Esophagus muscularis mucosa (tissue), 4 donors: ENCODE measurements at regions not wholly inside any gene's neighbourhood (a gene's known extent, or its start where the extent isn't known, plus 50 kb on each side); places are given as distances from the start of the nearest gene placed in this dataset.
"Not testable (repeated sequence)": the region's sequence is repeated elsewhere in the genome, so short reads cannot be mapped to it uniquely, and the experiment has no call there.

Experiments
- DNase-seq: peaks from one replicate; pipeline ENCODE4 v3.0.0-alpha.2; 2017; ENCODE audit errors: extremely low spot score
- H3K27ac ChIP-seq, 4 donors: fragments of 200-600 bp; sonication (generic); replicated peaks in 1 of 4; 1 replicate in 3 of 4; 2 replicates in 1 of 4; pipeline ENCODE4 v1.5.1; 2016 to 2019; ENCODE audit warnings: mild to moderate bottlenecking in 1 of 4
- H3K27me3 ChIP-seq, 4 donors: fragments of 200-600 bp; sonication (generic); one replicate each; pipeline versions ENCODE4 v1.5.1 to v1.6.0; 2016 to 2019
- H3K36me3 ChIP-seq, 4 donors: fragments of 200-600 bp; sonication (generic); one replicate each; pipeline ENCODE4 v1.5.1; 2016 to 2019
- H3K4me1 ChIP-seq, 4 donors: fragments of 200-600 bp; sonication (generic); one replicate each; pipeline ENCODE4 v1.5.1; 2016 to 2019
- H3K4me3 ChIP-seq, 4 donors: fragments of 200-600 bp; sonication (generic); 1 replicate in 2 of 4; 2 replicates in 2 of 4; pipeline ENCODE4 v1.5.1; 2016 to 2019; ENCODE audit warnings: mild to moderate bottlenecking in 4 of 4, moderate library complexity in 1 of 4
- H3K9me3 ChIP-seq, 4 donors: fragments of 200-600 bp; sonication (generic); 1 replicate in 3 of 4; 2 replicates in 1 of 4; pipeline ENCODE4 v1.5.1; 2016 to 2019
- EP300 ChIP-seq: sonication (generic); formaldehyde crosslinking; IDR thresholded peaks from one replicate; pipeline ENCODE4 v1.6.1; 2017; ENCODE audit warnings: antibody characterized with exemption
- POLR2A ChIP-seq: fragments of 450-650 bp; IDR thresholded peaks from one replicate; pipeline ENCODE4 v1.6.1; 2017; ENCODE audit warnings: antibody characterized with exemption, moderate library complexity, mild to moderate bottlenecking, low read depth
- POLR2AphosphoS5 ChIP-seq, 2 donors: sonication (generic); formaldehyde crosslinking; IDR thresholded peaks; one replicate each; pipeline ENCODE4 v1.6.1; 2017; ENCODE audit warnings: antibody characterized with exemption in 2 of 2
- WGBS: methylation state at CpG from one replicate; pipeline ENCODE4 v1.1.5; 2018; 5-methylcytosine and 5-hydroxymethylcytosine counted together
- intact Hi-C: fragments of 100-400 bp; cut with DNase I; formaldehyde crosslinking; loops from one replicate; pipeline ENCODE4 v1.15.1; 2023
- TF ChIP-seq, protein P1 (sequence below), 3 experiments: fragments of 200-600 bp in 2 of 3; fragments of 450-650 bp in 1 of 3; sonication (generic) in 2 of 3; IDR thresholded peaks; one replicate each; pipeline ENCODE4 v1.5.1; 2017 to 2019; ENCODE audit warnings: antibody characterized with exemption in 3 of 3, mild to moderate bottlenecking in 2 of 3, moderate library complexity in 1 of 3

GRCh38 chr13:42490676-42491075 lies 83.3 kb upstream of the TNFSF11 start:
- intact Hi-C loops, result no loop called here
- no peaks in the 10 kb centered on the region for H3K27me3 ChIP-seq
- H3K9me3 ChIP-seq, result no peaks in the 10 kb centered on the region
- TF ChIP-seq, protein P1, sequence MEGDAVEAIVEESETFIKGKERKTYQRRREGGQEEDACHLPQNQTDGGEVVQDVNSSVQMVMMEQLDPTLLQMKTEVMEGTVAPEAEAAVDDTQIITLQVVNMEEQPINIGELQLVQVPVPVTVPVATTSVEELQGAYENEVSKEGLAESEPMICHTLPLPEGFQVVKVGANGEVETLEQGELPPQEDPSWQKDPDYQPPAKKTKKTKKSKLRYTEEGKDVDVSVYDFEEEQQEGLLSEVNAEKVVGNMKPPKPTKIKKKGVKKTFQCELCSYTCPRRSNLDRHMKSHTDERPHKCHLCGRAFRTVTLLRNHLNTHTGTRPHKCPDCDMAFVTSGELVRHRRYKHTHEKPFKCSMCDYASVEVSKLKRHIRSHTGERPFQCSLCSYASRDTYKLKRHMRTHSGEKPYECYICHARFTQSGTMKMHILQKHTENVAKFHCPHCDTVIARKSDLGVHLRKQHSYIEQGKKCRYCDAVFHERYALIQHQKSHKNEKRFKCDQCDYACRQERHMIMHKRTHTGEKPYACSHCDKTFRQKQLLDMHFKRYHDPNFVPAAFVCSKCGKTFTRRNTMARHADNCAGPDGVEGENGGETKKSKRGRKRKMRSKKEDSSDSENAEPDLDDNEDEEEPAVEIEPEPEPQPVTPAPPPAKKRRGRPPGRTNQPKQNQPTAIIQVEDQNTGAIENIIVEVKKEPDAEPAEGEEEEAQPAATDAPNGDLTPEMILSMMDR (IDR thresholded peaks at IDR 0.05), result no peak
- TF ChIP-seq EP300, result no peak
- no peak for TF ChIP-seq POLR2A
- no peak for TF ChIP-seq POLR2AphosphoS5 (IDR thresholded peaks at IDR 0.05)
- no peak overlapping the region for H3K4me3 ChIP-seq
- no peaks in the 10 kb centered on the region for H3K36me3 ChIP-seq
- no peak overlapping the region for H3K27ac ChIP-seq
- DNase-seq, result no peak
- 86% methylated on average over 4 of the region's 5 CpGs for WGBS
- peaks cover 0 to 11% (median 8%) of the 10 kb centered on the region in 4 donors for H3K4me1 ChIP-seq

DNA sequence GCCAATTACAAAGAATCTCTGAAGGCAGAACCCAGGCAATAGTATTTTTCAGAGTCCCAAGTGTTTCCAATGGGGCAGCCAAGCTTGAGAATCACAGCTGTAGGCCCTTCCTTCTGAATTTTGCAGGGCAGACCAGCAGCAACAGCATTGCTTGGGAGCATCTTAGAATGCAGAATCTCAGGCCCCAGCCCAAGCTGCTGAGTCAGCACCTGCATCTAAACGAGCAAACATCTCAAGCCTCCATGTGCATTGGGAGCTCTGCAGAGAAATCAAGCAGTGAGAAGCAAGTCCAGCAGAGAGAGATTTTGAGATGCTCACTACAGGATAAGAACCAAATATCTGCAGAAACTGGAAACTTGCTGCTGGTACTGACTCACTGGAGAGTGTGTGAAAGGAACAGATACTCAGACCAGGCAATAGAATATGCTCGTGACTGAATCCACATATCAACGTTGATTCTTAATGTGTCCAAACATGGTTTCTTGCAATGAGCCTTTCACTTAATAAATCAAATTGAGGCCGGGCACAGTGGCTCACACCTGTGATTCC lies 81.5 kb upstream of the TNFSF11 start:
- WGBS, result 86% methylated on average over 4 of the region's 4 CpGs
- DNase-seq, result no peak
- intact Hi-C loops, result no loop called here
- no peak overlapping the region for H3K27ac ChIP-seq
- H3K27me3 ChIP-seq, result no peaks in the 10 kb centered on the region
- no peaks in the 10 kb centered on the region for H3K4me1 ChIP-seq
- TF ChIP-seq POLR2A (no peak), EP300 (no peak), POLR2AphosphoS5 (IDR thresholded peaks at IDR 0.05) (no peak)
- TF ChIP-seq, protein P1 (IDR thresholded peaks at IDR 0.05), result no peak
- H3K9me3 ChIP-seq, result no peaks in the 10 kb centered on the region
- no peaks in the 10 kb centered on the region for H3K36me3 ChIP-seq
- H3K4me3 ChIP-seq, result no peak overlapping the region

GRCh38 chr13:42494157-42494556 lies 79.8 kb upstream of the TNFSF11 start:
- TF ChIP-seq POLR2AphosphoS5 (IDR thresholded peaks at IDR 0.05), result no peak
- no peak for TF ChIP-seq POLR2A
- TF ChIP-seq, protein P1 (IDR thresholded peaks at IDR 0.05), result no peak
- TF ChIP-seq EP300, result no peak
- no peak overlapping the region for H3K4me3 ChIP-seq
- no peaks in the 10 kb centered on the region for H3K4me1 ChIP-seq
- DNase-seq, result no peak
- no peak overlapping the region for H3K27ac ChIP-seq
- no peaks in the 10 kb centered on the region for H3K9me3 ChIP-seq
- 69% methylated on average over 3 of the region's 3 CpGs for WGBS
- intact Hi-C loops, result no loop called here
- H3K27me3 ChIP-seq, result no peaks in the 10 kb centered on the region
- H3K36me3 ChIP-seq, result no peaks in the 10 kb centered on the region

DNA sequence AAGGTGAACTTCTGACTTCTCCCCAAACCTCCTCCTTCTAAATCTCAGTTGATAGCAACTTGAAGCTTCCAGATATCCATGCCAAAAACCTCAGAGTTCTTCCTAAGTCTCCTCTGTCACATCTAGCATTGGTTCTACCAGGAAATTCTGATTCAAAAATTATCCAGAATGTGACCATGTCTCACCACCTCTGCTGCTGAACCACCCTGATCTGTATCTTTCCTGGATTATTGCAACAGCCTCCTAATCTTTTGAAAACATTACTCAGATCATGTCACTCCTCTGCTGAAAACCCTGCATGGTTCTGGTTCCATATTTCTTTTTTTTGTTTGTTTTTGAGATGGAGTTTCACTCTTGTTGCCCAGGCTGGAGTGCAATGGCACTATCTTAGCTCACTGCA lies 78.7 kb upstream of the TNFSF11 start:
- no peak for DNase-seq
- TF ChIP-seq POLR2AphosphoS5 (IDR thresholded peaks at IDR 0.05), result no peak
- TF ChIP-seq POLR2A, result no peak
- TF ChIP-seq, protein P1 (IDR thresholded peaks at IDR 0.05), result no peak
- no peak for TF ChIP-seq EP300
- Histone ChIP-seq H3K4me3 (no peak overlapping the region), H3K27ac (no peak overlapping the region), H3K9me3 (no peaks in the 10 kb centered on the region), H3K36me3 (no peaks in the 10 kb centered on the region), H3K27me3 (no peaks in the 10 kb centered on the region), H3K4me1 (no peaks in the 10 kb centered on the region)
- intact Hi-C loops, result no loop called here

DNA sequence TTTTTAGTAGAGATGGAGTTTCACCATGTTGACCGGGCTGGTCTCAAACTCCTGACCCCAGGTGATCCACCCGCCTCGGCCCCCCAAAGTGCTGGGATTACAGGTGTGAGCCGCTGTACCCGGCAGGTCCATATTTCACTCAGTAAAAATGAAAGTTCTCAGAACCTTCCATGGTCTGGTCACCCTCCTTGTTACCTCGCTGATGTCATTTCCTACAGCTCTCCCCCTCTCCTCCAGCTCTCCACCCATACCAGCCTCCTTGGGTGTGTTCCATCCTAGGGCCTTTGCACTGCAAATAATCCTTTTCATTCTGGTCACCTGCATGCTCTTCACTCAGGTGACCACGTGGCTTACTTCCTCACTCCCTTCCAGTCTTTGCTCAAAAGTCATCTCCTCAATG lies 78.2 kb upstream of the TNFSF11 start:
- TF ChIP-seq EP300, result no peak
- TF ChIP-seq, protein P1 (IDR thresholded peaks at IDR 0.05), result no peak
- TF ChIP-seq POLR2A, result no peak
- TF ChIP-seq POLR2AphosphoS5 (IDR thresholded peaks at IDR 0.05), result no peak
- DNase-seq, result no peak
- no peaks in the 10 kb centered on the region for H3K27me3 ChIP-seq
- no peak overlapping the region for H3K4me3 ChIP-seq
- H3K4me1 ChIP-seq, result no peaks in the 10 kb centered on the region
- 81% methylated on average over 7 of the region's 7 CpGs for WGBS
- H3K27ac ChIP-seq, result no peak overlapping the region
- H3K36me3 ChIP-seq, result no peaks in the 10 kb centered on the region
- H3K9me3 ChIP-seq, result no peaks in the 10 kb centered on the region
- intact Hi-C loops, result no loop called here

DNA sequence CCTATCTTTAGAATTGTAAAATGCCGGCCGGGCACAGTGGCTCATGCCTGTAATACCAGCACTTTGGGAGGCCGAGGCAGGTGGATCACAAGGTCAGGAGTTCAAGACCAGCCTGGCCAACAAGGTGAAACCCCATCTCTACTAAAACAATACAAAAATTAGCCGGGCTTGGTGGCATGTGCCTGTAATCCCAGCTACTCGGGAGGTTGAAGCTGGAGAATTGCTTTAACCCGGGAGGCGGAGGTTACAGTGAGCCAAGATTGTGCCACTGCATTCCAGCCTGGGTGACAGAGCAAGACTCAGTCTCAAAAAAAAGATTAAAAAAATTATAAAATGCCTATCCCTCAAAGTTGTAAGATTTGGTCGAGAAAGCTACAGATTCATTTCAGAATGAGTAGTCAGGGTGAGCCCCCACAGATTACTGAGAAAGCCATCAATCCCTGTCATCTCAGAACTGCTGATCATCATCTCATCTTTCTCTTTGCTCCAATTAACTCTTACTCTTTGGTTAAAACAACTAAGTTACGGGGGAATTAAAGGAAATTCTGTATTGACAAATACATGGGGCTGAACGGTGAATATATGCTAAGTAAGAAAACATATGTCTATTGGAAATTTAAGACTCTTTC lies 76.9 kb upstream of the TNFSF11 start:
- H3K36me3 ChIP-seq, DNase-seq, H3K27ac ChIP-seq, H3K4me1 ChIP-seq, H3K4me3 ChIP-seq, H3K9me3 ChIP-seq, H3K27me3 ChIP-seq, intact Hi-C loops: not testable (repeated sequence)
- WGBS, result 82% methylated on average over 10 of the region's 10 CpGs
